GM19043 (cell line): ENCODE measurements at regions not wholly inside any gene's neighbourhood (a gene's known extent, or its start where the extent isn't known, plus 50 kb on each side); places are given as distances from the start of the nearest gene placed in this dataset.

Experiments
- ATAC-seq: cut with Tn5 transposase; IDR thresholded peaks from one replicate; pipeline ENCODE4 v1.9.1; 2021; ENCODE audit warnings: low read depth; ENCODE audit not compliant: unreplicated experiment

GRCh38 chr10:123479640-123480039 lies 186.5 kb upstream of the GPR26 start:
- no peak for ATAC-seq

- ATAC-seq: no peak
These were observed 185.8 kb upstream of the GPR26 start for GRCh38 chr10:123480344-123480743.

- no peak for ATAC-seq
These were observed 185.3 kb upstream of the GPR26 start for GRCh38 chr10:123480845-123481244.

- no peak for ATAC-seq
These were observed 181.4 kb upstream of the GPR26 start for GRCh38 chr10:123484722-123485121.

- no peak for ATAC-seq
These were observed 180.7 kb upstream of the GPR26 start for GRCh38 chr10:123485341-123485960.

- no peak for ATAC-seq
These were observed 177.7 kb upstream of the GPR26 start for GRCh38 chr10:123488436-123488835.

- no peak for ATAC-seq
These were observed 174.8 kb upstream of the GPR26 start for GRCh38 chr10:123491364-123491763.

- ATAC-seq: no peak
These were observed 174.1 kb upstream of the GPR26 start for GRCh38 chr10:123492016-123492415.

GRCh38 chr10:123494301-123494808 lies 171.8 kb upstream of the GPR26 start:
- no peak for ATAC-seq

- ATAC-seq: no peak
These were observed 169.8 kb upstream of the GPR26 start for GRCh38 chr10:123496375-123496774.

GRCh38 chr10:123496996-123497660 lies 169.0 kb upstream of the GPR26 start:
- no peak for ATAC-seq

- ATAC-seq: no peak
These were observed 166.0 kb upstream of the GPR26 start for GRCh38 chr10:123500110-123500509.

- ATAC-seq: no peak
These were observed 165.0 kb upstream of the GPR26 start for GRCh38 chr10:123501148-123501547.

- ATAC-seq: no peak
These were observed 163.2 kb upstream of the GPR26 start for GRCh38 chr10:123502983-123503382.

- no peak for ATAC-seq
These were observed 159.7 kb upstream of the GPR26 start for GRCh38 chr10:123506455-123506854.

GRCh38 chr10:123507298-123507697 lies 158.9 kb upstream of the GPR26 start:
- ATAC-seq: no peak

GRCh38 chr10:123509338-123509737 lies 156.8 kb upstream of the GPR26 start:
- no peak for ATAC-seq

- ATAC-seq: no peak
These were observed 153.0 kb upstream of the GPR26 start for GRCh38 chr10:123512901-123513775.

GRCh38 chr10:123513870-123514269 lies 152.3 kb upstream of the GPR26 start:
- no peak for ATAC-seq

GRCh38 chr10:123514996-123515395 lies 151.2 kb upstream of the GPR26 start:
- ATAC-seq: no peak

- ATAC-seq: no peak
These were observed 150.5 kb upstream of the GPR26 start for GRCh38 chr10:123515661-123516060.
